Lower leg skin (tissue), 3 donors: ENCODE measurements at regions not wholly inside any gene's neighbourhood (a gene's known extent, or its start where the extent isn't known, plus 50 kb on each side); places are given as distances from the start of the nearest gene placed in this dataset.

Source experiments
- POLR2A ChIP-seq, 2 donors: fragments of 450-650 bp; IDR thresholded peaks; one replicate each; pipeline ENCODE4 v1.6.1; 2016 to 2017; ENCODE audit warnings: antibody characterized with exemption in 2 of 2, mild to moderate bottlenecking in 1 of 2, moderate library complexity in 1 of 2
- TF ChIP-seq, protein P1 (sequence below), 3 donors: fragments of 450-650 bp; IDR thresholded peaks; one replicate each; pipeline ENCODE4 v1.5.1; 2016; ENCODE audit warnings: antibody characterized with exemption in 3 of 3, mild to moderate bottlenecking in 3 of 3, moderate library complexity in 2 of 3

GRCh38 chr3:31196261-31196660 lies 301.8 kb upstream of the GADL1 start:
- TF ChIP-seq POLR2A (IDR thresholded peaks at IDR 0.05), result no peak
- TF ChIP-seq, protein P1, sequence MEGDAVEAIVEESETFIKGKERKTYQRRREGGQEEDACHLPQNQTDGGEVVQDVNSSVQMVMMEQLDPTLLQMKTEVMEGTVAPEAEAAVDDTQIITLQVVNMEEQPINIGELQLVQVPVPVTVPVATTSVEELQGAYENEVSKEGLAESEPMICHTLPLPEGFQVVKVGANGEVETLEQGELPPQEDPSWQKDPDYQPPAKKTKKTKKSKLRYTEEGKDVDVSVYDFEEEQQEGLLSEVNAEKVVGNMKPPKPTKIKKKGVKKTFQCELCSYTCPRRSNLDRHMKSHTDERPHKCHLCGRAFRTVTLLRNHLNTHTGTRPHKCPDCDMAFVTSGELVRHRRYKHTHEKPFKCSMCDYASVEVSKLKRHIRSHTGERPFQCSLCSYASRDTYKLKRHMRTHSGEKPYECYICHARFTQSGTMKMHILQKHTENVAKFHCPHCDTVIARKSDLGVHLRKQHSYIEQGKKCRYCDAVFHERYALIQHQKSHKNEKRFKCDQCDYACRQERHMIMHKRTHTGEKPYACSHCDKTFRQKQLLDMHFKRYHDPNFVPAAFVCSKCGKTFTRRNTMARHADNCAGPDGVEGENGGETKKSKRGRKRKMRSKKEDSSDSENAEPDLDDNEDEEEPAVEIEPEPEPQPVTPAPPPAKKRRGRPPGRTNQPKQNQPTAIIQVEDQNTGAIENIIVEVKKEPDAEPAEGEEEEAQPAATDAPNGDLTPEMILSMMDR (IDR thresholded peaks at IDR 0.05), result no peak
